Urinary bladder (tissue), 3 donors: ENCODE measurements at regions not wholly inside any gene's neighbourhood (a gene's known extent, or its start where the extent isn't known, plus 50 kb on each side); places are given as distances from the start of the nearest gene placed in this dataset.

Source experiments
- DNase-seq: peaks from one replicate; pipeline ENCODE4 v3.0.0-alpha.2; 2015; ENCODE audit errors: extremely low spot score
- H3K27ac ChIP-seq: one replicate; pipeline ENCODE4 v1.5.1; 2013; ENCODE audit warnings: low read depth, mild to moderate bottlenecking, moderate library complexity
- H3K36me3 ChIP-seq: one replicate; pipeline ENCODE4 v1.6.1; 2013; ENCODE audit warnings: mild to moderate bottlenecking, moderate library complexity; ENCODE audit not compliant: insufficient read depth
- H3K4me1 ChIP-seq: one replicate; pipeline ENCODE4 v1.6.1; 2013; ENCODE audit warnings: mild to moderate bottlenecking, moderate library complexity; ENCODE audit not compliant: insufficient read depth
- H3K4me3 ChIP-seq: one replicate; pipeline ENCODE4 v1.5.1; 2013; ENCODE audit warnings: low read depth, low read length
- WGBS: extraction: QIAGEN DNeasy Blood & Tissue Kit; methylation state at CpG from one replicate; pipeline ENCODE4 v1.1.7; 2013; 5-methylcytosine and 5-hydroxymethylcytosine counted together
- donor health status: healthy with polysubstance abuse.
- donor health status: healthy.

DNA sequence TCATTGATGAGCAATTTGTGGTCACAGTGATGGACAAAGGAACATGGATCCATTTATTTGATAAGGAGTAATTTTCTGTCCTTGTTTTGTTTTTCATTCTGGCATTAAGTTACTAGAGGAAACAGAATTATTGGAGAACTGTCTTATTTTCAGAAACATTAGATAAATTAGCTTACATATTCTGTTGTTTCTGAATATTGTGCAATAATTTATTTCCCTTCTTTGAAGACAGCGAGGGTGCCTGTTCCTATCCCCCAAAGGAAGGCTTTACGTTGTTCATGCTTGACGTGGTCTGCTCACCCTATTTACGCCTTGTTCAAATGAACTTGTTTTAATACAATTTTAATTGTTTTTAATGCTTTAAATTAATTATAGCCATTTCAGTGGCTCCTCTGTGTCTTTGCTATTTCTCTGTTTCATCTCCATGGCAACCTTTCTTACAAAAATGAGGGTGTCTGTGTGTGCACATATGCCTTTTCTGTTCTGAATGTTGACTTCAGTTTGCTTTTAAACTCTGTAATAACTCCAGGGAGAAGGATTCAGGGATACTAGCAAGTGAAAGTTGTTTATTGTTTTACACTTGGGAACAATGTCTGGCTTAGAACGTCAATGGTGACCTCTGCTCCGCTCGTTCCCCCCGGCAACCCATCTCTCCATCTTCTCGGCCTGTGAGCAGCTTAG lies 138.3 kb upstream of the PLET1 start:
- no peaks in the 10 kb centered on the region for H3K4me1 ChIP-seq
- H3K27ac ChIP-seq = no peak overlapping the region
- H3K4me3 ChIP-seq = no peak overlapping the region
- no peak for DNase-seq
- no peaks in the 10 kb centered on the region for H3K36me3 ChIP-seq
- WGBS = 82% methylated on average over 9 of the region's 9 CpGs

DNA sequence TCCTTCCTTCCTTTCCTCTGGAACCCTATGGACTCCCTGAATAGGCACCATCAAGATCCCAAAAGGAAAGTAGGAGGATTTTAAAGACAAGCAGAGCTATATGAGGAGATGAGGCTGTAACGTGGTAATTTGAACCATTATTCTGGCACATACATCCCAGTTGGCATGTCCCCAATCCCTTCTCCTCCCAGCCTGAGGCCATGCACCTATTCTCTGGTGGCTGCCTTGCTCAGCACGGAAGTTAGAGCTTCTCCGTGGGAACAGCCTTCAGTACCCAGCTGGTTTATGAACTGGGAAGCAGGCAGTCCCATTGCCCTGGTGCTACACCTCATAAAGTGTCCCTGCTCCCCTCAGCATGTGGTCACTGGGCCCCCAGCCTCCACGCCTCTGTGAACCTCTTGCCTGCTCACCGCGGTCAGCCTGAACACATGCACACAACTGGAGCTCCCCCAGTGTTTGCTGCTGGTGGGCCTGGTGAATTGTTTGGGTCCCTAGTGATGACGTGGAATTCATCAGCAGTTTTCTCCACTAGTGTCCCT lies 139.9 kb upstream of the PLET1 start:
- H3K4me1 ChIP-seq = no peaks in the 10 kb centered on the region
- H3K4me3 ChIP-seq = no peak overlapping the region
- no peak overlapping the region for H3K27ac ChIP-seq
- DNase-seq = no peak
- WGBS = 73% methylated on average over 7 of the region's 7 CpGs
- H3K36me3 ChIP-seq = no peaks in the 10 kb centered on the region

DNA sequence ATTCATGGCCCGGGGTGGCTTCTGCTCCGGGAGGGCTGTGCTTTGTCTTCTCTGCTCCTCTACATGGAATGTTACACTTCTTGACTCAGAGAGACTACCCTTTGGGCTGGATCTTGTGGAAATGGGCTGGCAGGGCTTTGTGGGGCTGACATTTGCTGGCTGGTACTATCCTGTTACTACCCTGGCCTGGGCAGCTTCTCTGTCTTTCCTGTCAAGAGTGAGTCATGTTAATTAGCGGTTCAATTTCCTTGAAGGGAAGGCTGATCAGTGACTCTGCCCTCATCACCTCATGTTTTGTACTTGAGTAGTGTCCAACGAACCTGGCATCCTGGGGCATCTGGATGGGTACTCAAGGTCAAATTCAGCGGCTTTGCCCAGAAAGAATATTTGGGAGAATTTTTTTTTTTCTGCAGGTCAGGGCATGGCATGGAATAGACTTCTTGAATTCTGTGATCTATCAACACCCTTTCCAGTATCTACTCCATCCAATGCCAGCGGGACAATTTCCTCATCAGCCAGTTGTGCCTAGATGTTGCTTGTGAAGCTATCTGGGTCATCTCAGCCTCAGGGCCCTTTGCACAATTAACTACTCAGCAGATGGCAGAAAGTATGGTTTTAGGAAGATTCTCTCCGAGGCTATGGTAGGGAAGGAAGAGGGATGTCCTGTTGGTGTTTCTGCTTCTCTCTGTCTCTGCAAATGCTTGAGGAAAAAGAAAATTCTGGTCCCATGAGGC lies 140.5 kb upstream of the PLET1 start:
- Histone ChIP-seq H3K4me1 (no peaks in the 10 kb centered on the region), H3K36me3 (no peaks in the 10 kb centered on the region), H3K4me3 (no peak overlapping the region), H3K27ac (no peak overlapping the region)
- WGBS = 81% methylated on average over 7 of the region's 7 CpGs
- no peak for DNase-seq

DNA sequence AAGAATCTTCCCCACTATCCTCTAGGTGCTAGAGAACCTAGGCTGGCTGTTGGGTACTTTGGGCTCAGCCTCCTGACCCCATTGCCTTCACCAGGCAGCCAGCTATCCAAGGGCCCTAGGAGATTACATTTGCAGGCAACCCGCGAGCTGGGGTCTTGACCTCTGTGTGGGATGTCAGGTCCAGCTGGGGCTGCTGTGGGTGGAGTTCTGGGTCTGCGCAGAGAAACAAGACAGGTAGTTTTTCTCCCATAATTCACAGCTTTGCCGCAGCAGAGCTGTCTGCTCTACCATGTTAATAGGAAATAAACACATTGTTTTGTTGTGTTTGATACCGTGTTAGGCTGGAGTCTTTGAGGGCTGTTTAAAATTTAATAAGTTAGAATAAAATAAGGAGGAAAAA lies 142.8 kb upstream of the PLET1 start:
- Histone ChIP-seq H3K36me3 (no peaks in the 10 kb centered on the region), H3K4me3 (no peak overlapping the region), H3K4me1 (no peaks in the 10 kb centered on the region), H3K27ac (no peak overlapping the region)
- 91% methylated on average over 5 of the region's 5 CpGs for WGBS
- DNase-seq = no peak

DNA sequence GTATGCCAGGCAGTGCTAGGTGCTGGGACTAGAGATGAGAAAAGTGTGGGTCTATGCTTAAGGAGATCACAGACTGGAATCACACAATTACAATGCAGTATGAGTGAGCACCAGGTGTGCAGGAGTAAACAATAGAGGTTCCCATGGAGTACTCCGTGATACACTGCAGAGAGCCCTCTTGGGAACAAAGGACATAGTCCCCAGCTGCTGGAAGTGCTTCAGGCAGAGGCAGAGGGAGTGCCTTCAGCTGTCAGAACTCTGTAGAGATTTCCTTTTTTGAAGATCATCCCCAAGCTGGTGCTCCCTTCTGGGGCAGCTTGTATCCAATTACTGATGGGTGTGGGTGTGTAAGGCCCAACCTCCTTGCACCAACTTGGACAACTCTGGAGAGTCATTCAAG lies 143.5 kb upstream of the PLET1 start:
- no peaks in the 10 kb centered on the region for H3K4me1 ChIP-seq
- H3K36me3 ChIP-seq = no peaks in the 10 kb centered on the region
- no peak overlapping the region for H3K4me3 ChIP-seq
- H3K27ac ChIP-seq = no peak overlapping the region
- WGBS = 74% methylated on average over 1 of the region's 1 CpG
- DNase-seq = no peak

DNA sequence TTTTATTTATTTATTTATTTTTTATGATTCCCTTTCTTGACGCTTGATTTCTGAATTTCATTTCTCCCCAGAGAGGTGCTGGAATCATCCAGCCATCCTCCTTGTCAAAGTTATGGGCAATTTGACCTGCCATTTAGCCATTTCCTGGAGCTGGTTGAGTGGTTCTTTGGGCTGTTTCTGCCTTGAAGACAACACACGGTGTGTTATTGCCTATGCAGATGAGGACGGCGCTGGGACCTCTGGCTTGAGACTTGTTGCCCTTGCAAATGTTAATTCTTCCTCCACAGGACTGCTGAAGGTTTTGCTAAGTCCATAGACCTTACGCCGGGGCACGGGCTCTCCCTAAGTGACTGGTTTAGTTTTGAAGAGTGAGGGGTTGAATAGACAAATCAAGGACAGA lies 147.9 kb upstream of the PLET1 start:
- no peaks in the 10 kb centered on the region for H3K36me3 ChIP-seq
- 49% methylated on average over 7 of the region's 7 CpGs for WGBS

DNA sequence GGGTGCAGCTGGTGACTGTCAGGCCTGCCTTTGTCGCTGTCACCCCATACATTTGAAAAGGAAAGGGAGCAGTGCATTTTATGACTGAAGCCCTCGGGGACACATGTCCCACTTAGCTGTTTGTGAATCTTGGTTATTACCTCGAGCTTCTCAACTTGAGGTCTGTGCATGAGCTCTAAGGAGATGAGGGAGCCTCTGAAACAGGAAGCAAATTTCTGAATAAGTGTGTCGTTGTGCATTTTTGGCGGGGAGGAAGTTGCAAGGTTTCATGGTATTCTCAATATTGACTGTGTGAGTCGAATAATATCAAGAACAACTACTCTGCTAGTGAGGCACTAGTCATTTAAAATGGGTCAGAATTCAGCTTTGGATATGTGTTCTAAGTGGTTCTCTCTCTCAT lies 149.7 kb upstream of the PLET1 start:
- Histone ChIP-seq H3K4me1 (no peaks in the 10 kb centered on the region), H3K4me3 (no peak overlapping the region), H3K36me3 (no peaks in the 10 kb centered on the region), H3K27ac (no peak overlapping the region)
- WGBS = 61% methylated on average over 6 of the region's 6 CpGs
- no peak for DNase-seq

More for the DNA sequence above, 147.9 kb upstream of the PLET1 start:
- no peak overlapping the region for H3K27ac ChIP-seq
- no peak overlapping the region for H3K4me3 ChIP-seq
- DNase-seq = no peak
- no peaks in the 10 kb centered on the region for H3K4me1 ChIP-seq

DNA sequence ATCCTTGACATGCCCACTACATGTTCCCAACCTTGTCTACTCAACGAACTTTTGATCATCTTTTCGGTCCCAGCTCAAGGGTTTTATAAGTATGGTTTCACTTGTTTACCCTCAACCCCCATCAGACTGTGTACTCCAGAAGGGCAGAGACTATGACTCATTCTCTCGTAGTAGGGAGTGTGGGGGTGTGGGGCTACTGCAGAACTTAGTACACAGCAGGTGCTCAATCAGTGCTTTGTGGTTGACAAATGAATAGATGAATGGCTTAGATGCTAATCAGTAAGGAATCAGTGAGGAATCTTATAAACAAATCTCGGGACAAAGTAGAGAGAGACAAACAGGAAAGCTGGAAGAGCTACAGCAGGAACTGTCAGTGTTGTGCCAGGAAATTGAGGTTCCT lies 151.7 kb upstream of the PLET1 start:
- DNase-seq = no peak
- 74% methylated on average over 4 of the region's 4 CpGs for WGBS

DNA sequence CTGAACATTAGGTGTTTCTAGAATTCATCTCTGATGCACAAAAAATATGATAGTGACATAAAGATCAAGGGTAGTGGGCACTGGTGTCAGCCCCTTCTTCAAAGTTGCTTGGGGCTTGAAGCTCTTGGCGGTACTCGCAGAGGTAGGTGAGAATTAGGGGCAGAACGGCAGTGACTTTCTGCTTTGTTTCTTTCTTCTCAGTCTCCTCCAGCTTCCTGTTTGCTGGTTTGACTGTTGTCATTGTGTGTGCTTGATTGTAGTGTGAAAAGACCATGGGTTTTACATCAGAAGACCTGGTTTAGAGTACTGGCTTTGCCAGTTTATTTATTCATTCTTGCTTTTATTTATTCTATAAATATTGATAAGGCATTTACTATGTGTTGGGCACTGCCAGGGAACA lies 156.7 kb upstream of the PLET1 start:
- no peak overlapping the region for H3K4me3 ChIP-seq

More for the DNA sequence above, 151.7 kb upstream of the PLET1 start:
- no peaks in the 10 kb centered on the region for H3K36me3 ChIP-seq
- no peaks in the 10 kb centered on the region for H3K4me1 ChIP-seq
- H3K27ac ChIP-seq = no peak overlapping the region
- no peak overlapping the region for H3K4me3 ChIP-seq

DNA sequence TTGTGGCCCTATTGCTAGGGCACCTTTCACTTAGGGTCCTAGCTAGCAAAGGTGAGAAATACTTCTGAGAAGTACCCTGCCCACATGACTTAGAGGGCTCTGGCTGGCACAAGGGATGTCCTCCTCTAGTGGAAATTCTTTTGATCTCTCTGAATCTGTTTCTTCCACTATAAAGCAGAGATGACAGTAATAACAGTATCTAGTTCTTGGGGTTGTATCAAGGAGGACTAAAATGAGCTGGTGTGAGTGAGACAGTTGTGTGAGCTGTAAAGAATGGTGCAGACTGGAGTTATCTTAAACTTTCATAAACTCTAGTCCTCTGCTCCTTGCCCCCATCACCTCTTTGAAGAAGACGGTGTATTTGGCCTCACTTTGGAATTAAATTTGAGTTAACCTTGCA lies 157.8 kb upstream of the PLET1 start:
- Histone ChIP-seq H3K36me3 (no peaks in the 10 kb centered on the region), H3K27ac (no peak overlapping the region), H3K4me3 (no peak overlapping the region), H3K4me1 (no peaks in the 10 kb centered on the region)
- DNase-seq = no peak
- WGBS = 86% methylated on average over 1 of the region's 1 CpG

More for the DNA sequence above, 156.7 kb upstream of the PLET1 start:
- Histone ChIP-seq H3K27ac (no peak overlapping the region), H3K4me1 (no peaks in the 10 kb centered on the region), H3K36me3 (no peaks in the 10 kb centered on the region)
- 59% methylated on average over 3 of the region's 3 CpGs for WGBS
- DNase-seq = no peak

DNA sequence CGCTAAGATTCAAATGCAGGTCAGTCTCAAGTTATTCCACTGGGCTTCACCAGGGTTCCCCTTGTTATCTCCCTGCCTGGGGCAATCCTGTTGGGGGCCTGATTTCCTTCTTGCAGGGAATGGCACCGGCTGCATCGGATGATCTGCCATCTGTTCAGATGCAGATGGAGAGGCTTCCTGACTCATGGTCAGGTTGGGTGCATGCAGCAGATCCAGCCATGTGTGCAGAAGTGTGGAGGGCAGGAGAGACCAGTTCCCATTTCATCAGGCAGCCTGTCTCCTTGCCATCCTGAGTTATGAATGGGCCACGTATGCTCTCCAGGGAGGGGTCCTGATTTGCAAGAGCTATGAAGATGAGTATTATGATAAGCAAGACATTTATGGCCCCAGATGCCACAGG lies 161.2 kb upstream of the PLET1 start:
- Histone ChIP-seq H3K36me3 (no peaks in the 10 kb centered on the region), H3K4me3 (no peak overlapping the region), H3K27ac (no peak overlapping the region), H3K4me1 (no peaks in the 10 kb centered on the region)
- no peak for DNase-seq
- 69% methylated on average over 4 of the region's 4 CpGs for WGBS

DNA sequence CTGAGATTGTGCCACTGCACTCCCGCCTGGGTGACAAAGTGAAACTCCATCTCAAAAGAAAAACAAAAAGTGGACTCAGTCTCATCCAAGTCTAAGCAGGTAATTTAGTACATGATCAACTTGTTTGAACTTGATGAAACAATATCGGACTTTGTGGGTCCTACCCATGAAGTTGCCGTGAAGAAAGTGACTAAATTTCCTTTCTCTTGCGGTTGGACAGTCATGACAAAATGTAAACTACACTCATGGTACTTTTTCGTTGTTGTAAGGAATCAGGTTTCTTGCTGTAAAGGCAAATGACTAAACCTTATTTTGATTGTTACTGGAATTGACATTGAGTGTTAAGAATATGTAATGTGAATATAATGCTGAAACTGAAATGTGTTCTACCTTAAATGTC lies 164.5 kb upstream of the PLET1 start:
- 74% methylated on average over 5 of the region's 5 CpGs for WGBS
- no peak for DNase-seq
- Histone ChIP-seq H3K4me1 (no peaks in the 10 kb centered on the region), H3K36me3 (no peaks in the 10 kb centered on the region), H3K4me3 (no peak overlapping the region), H3K27ac (no peak overlapping the region)

DNA sequence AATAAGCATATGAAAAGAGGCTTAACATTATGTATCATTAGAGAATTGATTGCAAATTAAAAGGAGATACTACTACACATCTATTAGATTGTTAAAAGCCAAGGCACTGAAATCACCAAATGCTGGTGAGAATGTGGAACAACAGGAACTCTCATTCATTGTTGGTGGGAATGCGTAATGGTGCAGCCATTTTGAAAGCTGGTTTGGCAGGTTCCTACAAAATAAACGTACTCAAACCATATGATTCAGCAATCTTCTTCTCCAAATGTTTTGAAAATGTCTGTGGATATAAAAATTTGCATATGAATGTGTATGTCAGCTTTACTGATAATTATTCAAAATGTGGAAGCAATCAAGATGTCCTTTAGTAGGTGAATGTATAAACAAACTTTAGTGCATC lies 176.4 kb upstream of the PLET1 start:
- H3K36me3 ChIP-seq = no peaks in the 10 kb centered on the region
- H3K4me1 ChIP-seq = no peaks in the 10 kb centered on the region
- 66% methylated on average over 2 of the region's 2 CpGs for WGBS
- H3K4me3 ChIP-seq = no peak overlapping the region
- DNase-seq = no peak
- no peak overlapping the region for H3K27ac ChIP-seq

DNA sequence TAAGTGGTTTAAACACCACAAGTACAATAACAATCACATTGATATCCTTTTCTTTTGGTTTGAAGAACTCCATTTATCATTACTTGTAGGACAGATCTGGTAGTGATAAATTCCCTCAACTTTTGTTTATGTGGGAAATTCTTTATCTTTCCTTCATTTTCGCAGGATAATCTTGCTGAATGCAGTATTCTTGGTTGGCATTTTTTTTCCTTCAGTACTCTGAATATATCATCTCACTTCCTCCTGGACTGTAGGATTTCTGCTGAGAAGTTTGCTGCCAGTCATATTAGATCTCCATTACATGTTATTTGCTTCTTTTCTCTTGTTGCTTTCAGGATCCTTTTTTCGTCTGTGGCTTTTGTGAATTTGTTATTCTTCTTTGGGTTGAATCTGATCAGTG lies 179.0 kb upstream of the PLET1 start:
- no peak for DNase-seq
- Histone ChIP-seq H3K4me1 (no peaks in the 10 kb centered on the region), H3K4me3 (no peak overlapping the region), H3K27ac (no peak overlapping the region), H3K36me3 (no peaks in the 10 kb centered on the region)
- WGBS = 78% methylated on average over 2 of the region's 2 CpGs
